ENCODE measurements at regions not wholly inside any gene's neighbourhood (a gene's known extent, or its start where the extent isn't known, plus 50 kb on each side); places are given as distances from the start of the nearest gene placed in this dataset.

GRCh38 chr2:129325151-129325550, 654.3 kb upstream of the RAB6C start:
- no peak overlapping the region for H3K9ac ChIP-seq (ENCODE audit: insufficient read depth, low read length)
- H3K27ac ChIP-seq (ENCODE audit: insufficient read depth, low read length): no peak overlapping the region
- no peak overlapping the region for H3K4me2 ChIP-seq (ENCODE audit: extremely low read depth, insufficient read depth, low read length)
- no peaks in the 10 kb centered on the region for H3K79me2 ChIP-seq (ENCODE audit: control insufficient read depth, insufficient read depth, low read length)
- no peaks in the 10 kb centered on the region for H3K36me3 ChIP-seq (ENCODE audit: control insufficient read depth, insufficient read depth, low read length)
- H3K4me3 ChIP-seq (replicated peaks in 1 of 4; ENCODE audit: control extremely low read depth in 1 of 4, insufficient read depth in 1 of 4, low read depth in 3 of 4, low read length in 4 of 4): no peak overlapping the region
- no peaks in the 10 kb centered on the region for H4K20me1 ChIP-seq (ENCODE audit: control insufficient read depth, extremely low read depth, insufficient read depth, low read length)
- no peaks in the 10 kb centered on the region for H3K4me1 ChIP-seq (ENCODE audit: control insufficient read depth, extremely low read depth, insufficient read depth, low read length)
- no peak for TF ChIP-seq CTCF (conservative IDR thresholded peaks at IDR 0.05 in 1 of 2, IDR thresholded peaks at IDR 0.05 in 1 of 2; ENCODE audit: low read depth in 1 of 2, low read length in 2 of 2)
- TF ChIP-seq EZH2 (IDR thresholded peaks at IDR 0.05; ENCODE audit: low read length, missing control alignments): no peak
- H3K27me3 ChIP-seq (ENCODE audit: control insufficient read depth, insufficient read depth, low read length): no peaks in the 10 kb centered on the region
- H2AFZ ChIP-seq (ENCODE audit: low read length): no peak overlapping the region
- no peaks in the 10 kb centered on the region for H3K9me3 ChIP-seq (ENCODE audit: control insufficient read depth, insufficient read depth, low read depth, low read length)
- DNase-seq (ENCODE audit: low read depth in 2 of 2): no peak

DNA sequence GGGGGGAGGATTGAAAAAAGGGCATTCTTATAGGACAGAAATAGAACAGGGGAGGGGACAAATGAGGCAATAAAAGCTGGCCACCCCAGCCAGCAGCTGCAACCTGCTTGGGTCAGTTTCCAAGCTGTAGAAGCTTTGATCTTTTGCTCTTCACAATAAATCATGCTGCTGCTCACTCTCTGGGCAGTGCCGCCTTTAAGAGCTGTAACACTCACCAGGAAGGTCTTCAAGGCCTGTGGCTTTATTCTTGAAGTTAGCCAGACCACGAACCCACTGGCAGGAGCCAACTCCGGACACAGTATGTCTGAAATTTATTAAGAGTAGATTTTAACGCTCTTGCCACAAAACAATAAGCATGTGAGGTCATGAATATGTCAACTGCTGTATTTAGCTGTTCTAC, 649.9 kb upstream of the RAB6C start:
- no peak for TF ChIP-seq EZH2 (IDR thresholded peaks at IDR 0.05; ENCODE audit: low read length, missing control alignments)
- H3K4me1 ChIP-seq (ENCODE audit: control insufficient read depth, extremely low read depth, insufficient read depth, low read length): no peaks in the 10 kb centered on the region
- H3K9ac ChIP-seq (ENCODE audit: insufficient read depth, low read length): no peak overlapping the region
- no peak overlapping the region for H3K27ac ChIP-seq (ENCODE audit: insufficient read depth, low read length)
- no peaks in the 10 kb centered on the region for H3K9me3 ChIP-seq (ENCODE audit: control insufficient read depth, insufficient read depth, low read depth, low read length)
- no peak overlapping the region for H3K4me2 ChIP-seq (ENCODE audit: extremely low read depth, insufficient read depth, low read length)
- no peaks in the 10 kb centered on the region for H4K20me1 ChIP-seq (ENCODE audit: control insufficient read depth, extremely low read depth, insufficient read depth, low read length)
- DNase-seq (ENCODE audit: low read depth in 2 of 2): no peak
- H3K79me2 ChIP-seq (ENCODE audit: control insufficient read depth, insufficient read depth, low read length): no peaks in the 10 kb centered on the region
- no peaks in the 10 kb centered on the region for H3K36me3 ChIP-seq (ENCODE audit: control insufficient read depth, insufficient read depth, low read length)
- H2AFZ ChIP-seq (ENCODE audit: low read length): no peak overlapping the region
- H3K27me3 ChIP-seq (ENCODE audit: control insufficient read depth, insufficient read depth, low read length): no peaks in the 10 kb centered on the region
- H3K4me3 ChIP-seq (replicated peaks in 1 of 4; ENCODE audit: control extremely low read depth in 1 of 4, insufficient read depth in 1 of 4, low read depth in 3 of 4, low read length in 4 of 4): no peak overlapping the region

DNA sequence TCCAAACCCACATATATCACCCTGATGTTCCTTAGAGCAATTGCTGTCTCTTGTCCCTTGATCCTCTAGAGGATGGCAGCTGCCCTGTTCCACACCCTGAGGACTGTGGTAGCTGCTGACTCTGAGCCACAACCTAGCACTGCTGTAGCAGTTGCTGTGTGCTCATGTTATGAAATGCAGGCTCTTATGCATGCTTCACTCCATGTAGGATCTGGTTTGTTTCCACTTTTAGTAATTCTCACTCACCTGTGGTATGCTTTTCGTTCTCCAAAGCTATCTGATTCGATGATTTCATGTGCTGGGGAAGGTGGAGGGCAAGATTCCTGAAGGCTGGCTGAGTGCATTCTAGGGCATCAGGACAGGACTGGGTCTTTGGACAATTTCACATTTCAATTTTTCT, 649.0 kb upstream of the RAB6C start:
- Histone ChIP-seq H3K9ac (ENCODE audit: insufficient read depth, low read length) (no peak overlapping the region), H3K27ac (ENCODE audit: insufficient read depth, low read length) (no peak overlapping the region), H3K27me3 (ENCODE audit: control insufficient read depth, insufficient read depth, low read length) (no peaks in the 10 kb centered on the region), H3K4me1 (ENCODE audit: control insufficient read depth, extremely low read depth, insufficient read depth, low read length) (no peaks in the 10 kb centered on the region), H3K4me3 (replicated peaks in 1 of 4; ENCODE audit: control extremely low read depth in 1 of 4, insufficient read depth in 1 of 4, low read depth in 3 of 4, low read length in 4 of 4) (no peak overlapping the region), H4K20me1 (ENCODE audit: control insufficient read depth, extremely low read depth, insufficient read depth, low read length) (no peaks in the 10 kb centered on the region), H3K9me3 (ENCODE audit: control insufficient read depth, insufficient read depth, low read depth, low read length) (no peaks in the 10 kb centered on the region), H3K79me2 (ENCODE audit: control insufficient read depth, insufficient read depth, low read length) (no peaks in the 10 kb centered on the region), H3K4me2 (ENCODE audit: extremely low read depth, insufficient read depth, low read length) (no peak overlapping the region), H3K36me3 (ENCODE audit: control insufficient read depth, insufficient read depth, low read length) (no peaks in the 10 kb centered on the region), H2AFZ (ENCODE audit: low read length) (no peak overlapping the region)
- no peak for DNase-seq (ENCODE audit: low read depth in 2 of 2)
- TF ChIP-seq CTCF (conservative IDR thresholded peaks at IDR 0.05 in 1 of 2, IDR thresholded peaks at IDR 0.05 in 1 of 2; ENCODE audit: low read depth in 1 of 2, low read length in 2 of 2) (no peak), EZH2 (IDR thresholded peaks at IDR 0.05; ENCODE audit: low read length, missing control alignments) (no peak)
